IMR-90 (cell line): ENCODE measurements at regions not wholly inside any gene's neighbourhood (a gene's known extent, or its start where the extent isn't known, plus 50 kb on each side); places are given as distances from the start of the nearest gene placed in this dataset.

ENCODE experiments used
- ATAC-seq: fragments of 200-7000 bp; cut with Tn5 transposase; 2 replicates; pipeline ENCODE4 v1.9.1; 2020; ENCODE audit warnings: low read depth, mild to moderate bottlenecking, moderate library complexity
- BruUV-seq: library from RNA; stranded (reverse); fragments of 400-500 nt; replicated peaks from 2 replicates; lab custom pipeline; 2021; lab: Mats Ljungman, UMichigan
- CTCF ChIA-PET: fragments of 300-600 bp; formaldehyde crosslinking; extraction: SDS; loops from one replicate; lab custom pipeline; 2021; ENCODE audit warnings: antibody characterized with exemption; lab: Yijun Ruan, JAX
- POLR2A ChIA-PET: fragments of 300-600 bp; sonication (Branson Sonifier 250); formaldehyde crosslinking; loops from one replicate; lab custom pipeline; 2022; ENCODE audit warnings: antibody characterized with exemption; ENCODE audit not compliant: unreplicated experiment; lab: Charles Lee
- DNase-seq: peaks from one replicate; pipeline ENCODE4 v3.0.0; 2013
- H2AFZ ChIP-seq: replicated peaks from 2 replicates; pipeline ENCODE3; 2013; ENCODE audit warnings: low read length, mild to moderate bottlenecking; ENCODE audit not compliant: poor library complexity
- H2AK5ac ChIP-seq: 2 replicates; pipeline ENCODE4 v1.6.1; 2013; ENCODE audit warnings: low read depth, low read length, inconsistent platforms
- H2AK9ac ChIP-seq: replicated peaks from 2 replicates; pipeline ENCODE3; 2013; ENCODE audit warnings: mild to moderate bottlenecking, low read depth, low read length, moderate library complexity; ENCODE audit not compliant: poor library complexity
- H2BK120ac ChIP-seq: 2 replicates; pipeline ENCODE4 v1.6.1; 2013; ENCODE audit warnings: low read depth, low read length, inconsistent platforms
- H2BK15ac ChIP-seq: 3 replicates; pipeline ENCODE4 v1.6.1; 2013; ENCODE audit warnings: low read depth, low read length, inconsistent platforms
- H2BK20ac ChIP-seq: 2 replicates; pipeline ENCODE4 v1.6.1; 2013; ENCODE audit warnings: low read depth, mild to moderate bottlenecking, inconsistent platforms, low read length, moderate library complexity
- H2BK5ac ChIP-seq: 2 replicates; pipeline ENCODE4 v1.6.1; 2013; ENCODE audit warnings: mild to moderate bottlenecking, low read depth, low read length, inconsistent platforms; ENCODE audit not compliant: poor library complexity, severe bottlenecking
- H3K14ac ChIP-seq: replicated peaks from 2 replicates; pipeline ENCODE4 v1.6.1; 2013; ENCODE audit warnings: low read depth, low read length, inconsistent platforms
- H3K18ac ChIP-seq: 2 replicates; pipeline ENCODE4 v1.6.1; 2013; ENCODE audit warnings: low read depth, low read length, control low read depth
- H3K23ac ChIP-seq: 2 replicates; pipeline ENCODE4 v1.6.1; 2013; ENCODE audit warnings: low read depth, low read length, inconsistent platforms
- H3K27ac ChIP-seq: 2 replicates; pipeline ENCODE4 v1.5.1; 2013; ENCODE audit warnings: mild to moderate bottlenecking, control low read depth, low read length; ENCODE audit not compliant: insufficient read depth
- H3K27me3 ChIP-seq: 2 replicates; pipeline ENCODE4 v1.6.1; 2013; ENCODE audit warnings: low read length; ENCODE audit not compliant: control insufficient read depth, insufficient read depth
- H3K36me3 ChIP-seq: 2 replicates; pipeline ENCODE4 v1.6.1; 2013; ENCODE audit warnings: low read length, mixed read lengths; ENCODE audit not compliant: control insufficient read depth, insufficient read depth
- H3K4ac ChIP-seq: 2 replicates; pipeline ENCODE4 v1.6.1; 2013; ENCODE audit warnings: low read depth, low read length, inconsistent platforms
- H3K4me1 ChIP-seq: 2 replicates; pipeline ENCODE4 v1.6.1; 2013; ENCODE audit warnings: low read length, mixed read lengths; ENCODE audit not compliant: control insufficient read depth, insufficient read depth
- H3K4me2 ChIP-seq: 2 replicates; pipeline ENCODE4 v1.6.1; 2013; ENCODE audit warnings: low read depth, mild to moderate bottlenecking, control low read depth, low read length, moderate library complexity
- H3K4me3 ChIP-seq: 2 replicates; pipeline ENCODE4 v1.5.1; 2013; ENCODE audit warnings: low read depth, mild to moderate bottlenecking, control low read depth, low read length, moderate library complexity; ENCODE audit not compliant: insufficient read depth
- H3K56ac ChIP-seq: 2 replicates; pipeline ENCODE4 v1.6.1; 2013; ENCODE audit warnings: low read length, inconsistent platforms; ENCODE audit not compliant: insufficient read depth; ENCODE audit errors: extremely low read depth
- H3K79me1 ChIP-seq, 2 experiments: 2 replicates each; pipeline ENCODE4 v1.6.1; 2013; ENCODE audit warnings: low read length in 2 of 2, inconsistent platforms in 1 of 2, low read depth in 1 of 2
- H3K9ac ChIP-seq: 2 replicates; pipeline ENCODE4 v1.6.1; 2013; ENCODE audit warnings: low read depth, low read length, control low read depth
- H3K9me1 ChIP-seq: 2 replicates; pipeline ENCODE4 v1.6.1; 2013; ENCODE audit warnings: low read length, inconsistent platforms; ENCODE audit not compliant: insufficient read depth
- H3K9me3 ChIP-seq: 2 replicates; pipeline ENCODE4 v1.6.1; 2013; ENCODE audit warnings: low read length; ENCODE audit not compliant: control insufficient read depth, insufficient read depth
- H4K20me1 ChIP-seq: 2 replicates; pipeline ENCODE4 v1.6.1; 2013; ENCODE audit warnings: low read length, inconsistent platforms; ENCODE audit not compliant: insufficient read depth
- H4K5ac ChIP-seq: 2 replicates; pipeline ENCODE4 v1.6.1; 2013; ENCODE audit warnings: mild to moderate bottlenecking, low read depth, low read length, control low read depth
- H4K8ac ChIP-seq, 2 experiments: 2 replicates each; pipeline ENCODE4 v1.6.1; 2013; ENCODE audit warnings: low read depth in 2 of 2, low read length in 2 of 2, control low read depth in 1 of 2, inconsistent platforms in 1 of 2
- H4K91ac ChIP-seq: 2 replicates; pipeline ENCODE4 v1.6.1; 2013; ENCODE audit warnings: low read depth, low read length, inconsistent platforms; ENCODE audit not compliant: insufficient read depth
- BHLHE40 ChIP-seq: fragments of 150-350 bp; IDR thresholded peaks from 2 replicates; pipeline ENCODE4 v1.6.1; 2016; ENCODE audit warnings: mild to moderate bottlenecking, low read depth, low read length
- CEBPB ChIP-seq: IDR thresholded peaks from 2 replicates; pipeline ENCODE4 v1.6.1; 2012; ENCODE audit warnings: low read depth, low read length, improper control_type of control experiment
- FOS ChIP-seq: fragments of 150-350 bp; IDR thresholded peaks from 2 replicates; pipeline ENCODE4 v1.6.1; 2016; ENCODE audit warnings: low read depth, low read length
- MAFK ChIP-seq: IDR thresholded peaks from 2 replicates; pipeline ENCODE4 v1.6.1; 2012; ENCODE audit warnings: low read depth, low read length, improper control_type of control experiment
- MAZ ChIP-seq: IDR thresholded peaks from 2 replicates; pipeline ENCODE4 v1.6.1; 2012; ENCODE audit warnings: low read depth, mild to moderate bottlenecking, low read length, improper control_type of control experiment, moderate library complexity, borderline replicate concordance
- MXI1 ChIP-seq: IDR thresholded peaks from 2 replicates; pipeline ENCODE4 v1.6.1; 2012; ENCODE audit warnings: low read depth, mild to moderate bottlenecking, low read length, moderate library complexity, borderline replicate concordance
- NFE2L2 ChIP-seq: fragments of 150-350 bp; IDR thresholded peaks from 2 replicates; pipeline ENCODE4 v1.6.1; 2016; ENCODE audit warnings: low read depth, mild to moderate bottlenecking, low read length
- POLR2A ChIP-seq: IDR thresholded peaks from 2 replicates; pipeline ENCODE4 v1.6.1; 2012; ENCODE audit warnings: mild to moderate bottlenecking, low read depth, low read length
- RAD21 ChIP-seq: IDR thresholded peaks from 2 replicates; pipeline ENCODE4 v1.6.1; 2012; ENCODE audit warnings: low read length, improper control_type of control experiment
- RCOR1 ChIP-seq: IDR thresholded peaks from 2 replicates; pipeline ENCODE4 v1.6.1; 2012; ENCODE audit warnings: mild to moderate bottlenecking, low read length, improper control_type of control experiment; ENCODE audit not compliant: insufficient replicate concordance
- RFX5 ChIP-seq: IDR thresholded peaks from 2 replicates; pipeline ENCODE4 v1.8.0; 2012; ENCODE audit warnings: low read depth, mild to moderate bottlenecking, low read length, moderate library complexity
- SMC3 ChIP-seq: fragments of 150-350 bp; IDR thresholded peaks from 2 replicates; pipeline ENCODE4 v1.6.1; 2016; ENCODE audit warnings: low read depth, mild to moderate bottlenecking, antibody characterized with exemption, low read length, moderate library complexity
- dilution Hi-C: fragments of 300-500 bp; cut with HindIII; formaldehyde crosslinking; loops from one replicate; pipeline ENCODE4 v1.14.3; 2018; ENCODE audit warnings: low sequenced_read_pairs; ENCODE audit not compliant: unreplicated experiment
- in situ Hi-C: fragments of 300-500 bp; cut with MboI; formaldehyde crosslinking; loops from 3 replicates; pipeline ENCODE4 v1.14.3; 2019; ENCODE audit warnings: low sequenced_read_pairs, inconsistent platforms, mixed read lengths
- intact Hi-C: fragments of 100-400 bp; cut with micrococcal nuclease; formaldehyde crosslinking; loops from 2 replicates; pipeline ENCODE4 v1.10.0; 2022
- TF ChIP-seq, protein P1 (sequence below): fragments of 150-350 bp; IDR thresholded peaks from 2 replicates; pipeline ENCODE4 v1.6.1; 2017; ENCODE audit warnings: mild to moderate bottlenecking, antibody characterized with exemption, low read length, low read depth
- TF ChIP-seq, protein P2 (sequence below): fragments of 150-350 bp; IDR thresholded peaks from 2 replicates; pipeline ENCODE4 v1.6.1; 2016; ENCODE audit warnings: low read depth, mild to moderate bottlenecking, low read length, moderate library complexity, borderline replicate concordance
- TF ChIP-seq, protein P3 (sequence below): conservative IDR thresholded peaks from 2 replicates; pipeline ENCODE4 v1.5.1; 2012; ENCODE audit warnings: mild to moderate bottlenecking, low read depth, low read length, improper control_type of control experiment

DNA sequence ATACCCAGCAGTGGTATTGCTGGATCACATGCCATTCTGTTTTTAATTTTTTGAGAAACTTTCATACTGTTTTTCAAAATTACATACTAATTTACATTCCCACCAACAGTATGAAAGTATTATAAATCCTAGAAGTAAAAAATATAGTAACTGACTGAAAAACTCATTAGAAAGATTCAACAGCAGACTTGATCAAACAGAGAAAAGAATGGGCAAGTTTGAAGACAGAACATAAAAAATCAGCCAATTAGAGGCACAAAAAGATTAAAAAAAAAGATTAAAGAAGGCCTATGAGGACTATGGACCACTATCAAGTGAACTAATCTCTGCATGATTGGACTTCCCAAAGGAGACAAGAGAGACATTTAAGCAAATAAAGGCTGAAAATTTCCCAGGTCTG lies 144.0 kb upstream of the GRIK2 start:
- intact Hi-C loops, result no loop called here
- no peak overlapping the region for H2AFZ ChIP-seq
- H2BK120ac ChIP-seq, result no peak overlapping the region
- TF ChIP-seq, protein P1, sequence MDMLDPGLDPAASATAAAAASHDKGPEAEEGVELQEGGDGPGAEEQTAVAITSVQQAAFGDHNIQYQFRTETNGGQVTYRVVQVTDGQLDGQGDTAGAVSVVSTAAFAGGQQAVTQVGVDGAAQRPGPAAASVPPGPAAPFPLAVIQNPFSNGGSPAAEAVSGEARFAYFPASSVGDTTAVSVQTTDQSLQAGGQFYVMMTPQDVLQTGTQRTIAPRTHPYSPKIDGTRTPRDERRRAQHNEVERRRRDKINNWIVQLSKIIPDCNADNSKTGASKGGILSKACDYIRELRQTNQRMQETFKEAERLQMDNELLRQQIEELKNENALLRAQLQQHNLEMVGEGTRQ, result no peak
- TF ChIP-seq, protein P2, sequence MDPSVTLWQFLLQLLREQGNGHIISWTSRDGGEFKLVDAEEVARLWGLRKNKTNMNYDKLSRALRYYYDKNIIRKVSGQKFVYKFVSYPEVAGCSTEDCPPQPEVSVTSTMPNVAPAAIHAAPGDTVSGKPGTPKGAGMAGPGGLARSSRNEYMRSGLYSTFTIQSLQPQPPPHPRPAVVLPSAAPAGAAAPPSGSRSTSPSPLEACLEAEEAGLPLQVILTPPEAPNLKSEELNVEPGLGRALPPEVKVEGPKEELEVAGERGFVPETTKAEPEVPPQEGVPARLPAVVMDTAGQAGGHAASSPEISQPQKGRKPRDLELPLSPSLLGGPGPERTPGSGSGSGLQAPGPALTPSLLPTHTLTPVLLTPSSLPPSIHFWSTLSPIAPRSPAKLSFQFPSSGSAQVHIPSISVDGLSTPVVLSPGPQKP, result no peak
- TF ChIP-seq NFE2L2, result no peak
- TF ChIP-seq, protein P3, sequence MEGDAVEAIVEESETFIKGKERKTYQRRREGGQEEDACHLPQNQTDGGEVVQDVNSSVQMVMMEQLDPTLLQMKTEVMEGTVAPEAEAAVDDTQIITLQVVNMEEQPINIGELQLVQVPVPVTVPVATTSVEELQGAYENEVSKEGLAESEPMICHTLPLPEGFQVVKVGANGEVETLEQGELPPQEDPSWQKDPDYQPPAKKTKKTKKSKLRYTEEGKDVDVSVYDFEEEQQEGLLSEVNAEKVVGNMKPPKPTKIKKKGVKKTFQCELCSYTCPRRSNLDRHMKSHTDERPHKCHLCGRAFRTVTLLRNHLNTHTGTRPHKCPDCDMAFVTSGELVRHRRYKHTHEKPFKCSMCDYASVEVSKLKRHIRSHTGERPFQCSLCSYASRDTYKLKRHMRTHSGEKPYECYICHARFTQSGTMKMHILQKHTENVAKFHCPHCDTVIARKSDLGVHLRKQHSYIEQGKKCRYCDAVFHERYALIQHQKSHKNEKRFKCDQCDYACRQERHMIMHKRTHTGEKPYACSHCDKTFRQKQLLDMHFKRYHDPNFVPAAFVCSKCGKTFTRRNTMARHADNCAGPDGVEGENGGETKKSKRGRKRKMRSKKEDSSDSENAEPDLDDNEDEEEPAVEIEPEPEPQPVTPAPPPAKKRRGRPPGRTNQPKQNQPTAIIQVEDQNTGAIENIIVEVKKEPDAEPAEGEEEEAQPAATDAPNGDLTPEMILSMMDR, result no peak
- no peak for TF ChIP-seq SMC3
- no peak for TF ChIP-seq MXI1
- TF ChIP-seq RAD21, result no peak
- no peak for TF ChIP-seq RCOR1
- no peak for TF ChIP-seq MAFK
- TF ChIP-seq POLR2A, result no peak
- no peak for TF ChIP-seq CEBPB
- no peak for TF ChIP-seq MAZ
- TF ChIP-seq BHLHE40, result no peak
- no peak for TF ChIP-seq RFX5
- TF ChIP-seq FOS, result no peak
- H4K20me1 ChIP-seq, result no peaks in the 10 kb centered on the region
- POLR2A ChIA-PET, result no interaction called here
- no peak overlapping the region for H3K14ac ChIP-seq
- no peak overlapping the region for H2AK5ac ChIP-seq
- H2BK5ac ChIP-seq, result no peak overlapping the region
- H3K36me3 ChIP-seq, result no peaks in the 10 kb centered on the region
- H3K27ac ChIP-seq, result no peak overlapping the region
- no peaks in the 10 kb centered on the region for H3K4me1 ChIP-seq
- H3K56ac ChIP-seq, result no peak overlapping the region
- H3K9ac ChIP-seq, result no peak overlapping the region
- CTCF ChIA-PET, result no interaction called here
- DNase-seq, result no peak
- no peak overlapping the region for H4K8ac ChIP-seq
- H3K4me3 ChIP-seq, result no peak overlapping the region
- H3K23ac ChIP-seq, result no peak overlapping the region
- dilution Hi-C loops, result no loop called here
- no peaks in the 10 kb centered on the region for H3K9me1 ChIP-seq
- H3K4ac ChIP-seq, result no peak overlapping the region
- H2BK20ac ChIP-seq, result no peak overlapping the region
- no peak overlapping the region for H3K18ac ChIP-seq
- BruUV-seq, result no TSS peak
- peaks cover 3% of the 10 kb centered on the region for H3K9me3 ChIP-seq
- H3K4me2 ChIP-seq, result no peak overlapping the region
- no peaks in the 10 kb centered on the region for H3K27me3 ChIP-seq
- ATAC-seq, result no peak
- in situ Hi-C loops, result no loop called here
- no peak overlapping the region for H2BK15ac ChIP-seq
- H2AK9ac ChIP-seq, result no peak overlapping the region
- H3K79me1 ChIP-seq, result no peaks in the 10 kb centered on the region
- H4K91ac ChIP-seq, result no peak overlapping the region
- no peak overlapping the region for H4K5ac ChIP-seq
